HG03280 (cell line): ENCODE measurements at regions not wholly inside any gene's neighbourhood (a gene's known extent, or its start where the extent isn't known, plus 50 kb on each side); places are given as distances from the start of the nearest gene placed in this dataset.
"Not testable (repeated sequence)": the region's sequence is repeated elsewhere in the genome, so short reads cannot be mapped to it uniquely, and the experiment has no call there.

Source experiments
- ATAC-seq: cut with Tn5 transposase; IDR thresholded peaks from one replicate; pipeline ENCODE4 v1.9.1; 2021; ENCODE audit warnings: mild to moderate bottlenecking, moderate library complexity; ENCODE audit not compliant: unreplicated experiment

DNA sequence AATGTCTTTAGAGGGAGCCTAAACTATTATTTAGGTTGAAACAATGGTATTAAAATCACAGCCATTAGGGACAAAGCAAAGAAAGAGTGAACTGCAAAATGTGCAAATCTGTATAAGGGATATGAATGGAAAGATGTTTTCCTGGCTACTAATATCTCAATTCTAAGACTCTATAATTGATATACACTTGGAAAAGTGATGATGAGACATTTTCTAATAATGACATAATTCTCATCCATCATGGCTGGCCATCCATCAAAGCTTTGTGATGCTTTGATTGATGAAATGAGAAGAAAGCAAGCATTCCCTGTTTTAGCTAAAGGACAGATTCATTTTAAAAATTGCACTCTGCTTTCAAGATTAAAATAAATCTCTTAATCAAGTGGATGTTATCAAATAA lies 965.5 kb upstream of the IGFBP7 start:
- ATAC-seq = no peak

- no peak for ATAC-seq
Measured at GRCh38 chr4:58074382-58074781, 964.2 kb upstream of the IGFBP7 start.

DNA sequence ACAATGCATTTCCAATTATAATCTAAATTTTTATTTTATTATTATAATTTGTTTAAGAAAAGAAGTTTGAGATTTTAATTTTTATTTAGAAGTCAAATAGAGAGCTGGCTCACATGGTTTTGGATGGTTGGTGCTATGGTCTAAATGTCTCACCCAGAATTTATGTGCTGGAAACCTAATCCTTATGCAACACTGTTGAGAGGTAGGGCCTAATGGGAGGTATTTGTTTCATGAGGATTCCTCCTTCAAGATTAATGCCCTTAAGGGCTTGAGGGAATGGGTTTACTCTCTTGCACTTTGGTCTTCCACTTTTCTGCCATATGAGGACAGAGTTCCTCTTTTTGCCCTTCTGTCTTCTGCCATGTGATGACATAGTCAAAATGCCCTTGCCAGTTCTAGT lies 960.5 kb upstream of the IGFBP7 start:
- ATAC-seq = no peak

DNA sequence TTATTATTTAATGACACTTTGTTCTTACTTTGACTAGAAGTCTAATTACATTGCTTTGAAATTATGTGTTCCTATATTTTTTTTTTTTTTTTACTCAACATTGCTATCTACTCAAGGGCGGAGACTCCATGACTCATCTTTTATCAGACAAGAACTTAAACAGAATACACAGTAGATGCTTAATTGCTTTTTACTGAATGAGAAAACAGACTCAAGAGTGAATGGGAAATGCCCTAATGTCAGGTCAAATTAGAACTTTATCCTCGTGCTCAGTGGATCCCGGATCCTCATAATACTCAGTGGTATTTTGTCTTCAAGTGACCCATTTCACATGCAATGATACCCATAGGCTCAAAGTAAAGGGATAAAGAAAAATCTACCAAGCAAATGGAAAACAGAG lies 954.5 kb upstream of the IGFBP7 start:
- no peak for ATAC-seq

DNA sequence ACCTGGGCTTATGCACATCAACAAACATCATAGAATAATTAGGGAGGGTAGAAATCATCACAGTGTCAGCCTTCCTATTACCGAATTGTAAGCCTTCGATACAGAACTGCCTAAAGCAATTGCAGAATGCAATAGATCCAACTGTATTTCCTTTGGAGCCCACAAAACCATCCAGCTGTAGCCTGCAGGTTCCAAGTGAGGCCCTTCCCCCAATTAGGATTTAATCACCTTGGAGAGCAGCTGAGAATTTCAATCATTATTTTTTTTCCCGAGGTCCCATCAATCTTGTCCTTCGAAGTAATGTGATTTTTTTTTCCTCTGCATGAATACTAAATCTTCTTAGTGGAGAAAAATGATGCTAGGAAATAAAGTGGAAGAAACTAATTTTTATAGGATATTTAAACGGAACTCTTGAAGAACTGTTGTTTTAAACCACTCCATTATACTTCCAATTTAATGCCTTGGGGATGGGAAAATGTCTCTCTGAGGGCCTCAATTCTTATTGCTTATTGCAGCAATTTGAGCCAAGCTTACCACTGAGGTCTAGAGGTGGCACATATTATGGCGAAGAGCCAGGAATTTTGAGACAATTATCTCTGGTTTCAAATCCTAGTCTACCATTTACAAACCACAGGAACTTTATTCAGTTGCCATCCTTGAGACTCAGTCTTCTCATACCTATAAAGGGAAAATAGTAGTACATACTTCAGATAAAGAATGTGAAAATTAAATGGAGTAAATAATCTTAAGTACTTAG lies 953.4 kb upstream of the IGFBP7 start:
- ATAC-seq = no peak

DNA sequence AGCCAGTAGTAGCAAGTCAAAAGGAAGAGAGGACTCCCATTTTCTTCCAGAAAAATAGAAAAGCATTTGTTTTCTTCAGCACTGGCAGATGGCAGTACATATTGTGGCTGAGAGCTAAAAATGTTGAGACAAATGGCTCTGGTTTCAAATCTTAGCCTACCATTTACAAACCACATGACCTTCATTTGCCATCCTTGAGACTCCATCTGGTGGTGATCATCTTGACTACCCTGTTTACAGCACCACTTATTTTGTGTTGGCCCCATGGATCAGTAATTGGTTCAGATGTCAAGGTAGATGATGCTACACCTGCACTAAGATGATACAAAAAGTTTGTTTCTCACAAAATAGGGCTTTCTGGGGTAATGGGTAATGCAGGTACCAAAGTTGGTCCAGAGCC lies 951.8 kb upstream of the IGFBP7 start:
- ATAC-seq = no peak

- ATAC-seq = no peak
Measured at GRCh38 chr4:58050439-58050838, 940.3 kb upstream of the IGFBP7 start.

GRCh38 chr4:58048491-58048890 lies 938.3 kb upstream of the IGFBP7 start:
- ATAC-seq = no peak

- ATAC-seq = no peak
Measured at GRCh38 chr4:58042176-58042575, 932.0 kb upstream of the IGFBP7 start.

GRCh38 chr4:57993944-57994343 lies 883.8 kb upstream of the IGFBP7 start:
- ATAC-seq = no peak

GRCh38 chr4:57989430-57989829 lies 879.2 kb upstream of the IGFBP7 start:
- no peak for ATAC-seq

GRCh38 chr4:57985161-57985560 lies 875.0 kb upstream of the IGFBP7 start:
- no peak for ATAC-seq

DNA sequence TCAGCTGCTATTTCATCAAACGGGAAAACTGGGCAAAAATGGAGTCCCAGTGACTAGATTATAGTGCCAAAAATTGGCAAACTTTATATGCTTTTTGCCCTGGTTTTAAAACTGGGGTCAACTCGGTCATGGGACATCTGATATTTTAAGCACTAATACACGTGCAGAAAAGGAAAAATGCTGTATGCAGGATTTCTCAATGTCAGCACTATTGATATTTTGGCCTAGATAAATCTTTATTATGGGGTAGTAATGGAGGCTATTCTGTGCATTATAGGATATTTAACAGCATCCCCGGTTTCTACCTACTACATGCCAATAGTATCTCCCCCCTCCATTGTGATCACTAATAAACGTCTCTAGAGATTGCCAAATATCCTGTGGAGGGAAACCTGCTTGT lies 870.9 kb upstream of the IGFBP7 start:
- ATAC-seq = no peak

- ATAC-seq = no peak
Measured at GRCh38 chr4:57974821-57975220, 864.6 kb upstream of the IGFBP7 start.

- no peak for ATAC-seq
Measured at GRCh38 chr4:57973819-57974218, 863.6 kb upstream of the IGFBP7 start.

GRCh38 chr4:57971261-57971660 lies 861.1 kb upstream of the IGFBP7 start:
- ATAC-seq = no peak

DNA sequence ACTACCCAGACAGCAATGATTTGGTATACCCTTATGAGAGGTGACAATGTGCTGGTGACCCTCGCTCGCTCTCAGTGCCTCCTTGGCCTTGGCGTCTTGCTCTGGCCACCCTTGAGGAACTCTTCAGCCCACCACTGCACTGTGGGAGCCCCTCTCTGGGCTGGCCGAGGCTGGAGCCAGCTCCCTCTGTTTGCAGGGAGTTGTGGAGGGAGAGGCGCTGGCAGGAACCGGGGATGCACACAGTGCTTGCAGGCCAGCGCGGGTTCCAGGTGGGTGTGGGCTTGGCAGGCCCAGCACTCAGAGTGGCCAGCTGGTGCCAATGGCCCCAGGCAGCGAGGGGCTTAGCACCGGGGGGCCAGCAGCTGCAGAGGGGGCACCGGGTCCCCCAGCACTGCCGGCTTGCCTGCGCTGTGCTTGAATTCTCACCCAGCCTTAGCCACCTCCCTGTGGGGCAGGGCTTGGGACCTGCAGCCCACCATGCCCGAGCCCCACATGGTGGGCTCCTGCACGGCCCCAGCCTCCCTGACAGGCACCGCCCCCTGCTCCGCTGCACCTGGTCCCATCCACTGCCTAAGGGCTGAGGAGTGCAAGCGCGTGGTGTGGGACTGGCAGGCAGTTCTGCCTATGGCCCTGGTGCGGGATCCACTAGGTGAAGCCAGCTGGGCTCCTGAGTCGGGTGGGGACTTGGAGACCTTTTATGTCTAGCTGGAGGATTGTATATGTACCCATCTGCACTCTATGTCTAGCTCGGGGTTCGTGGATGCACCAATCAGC lies 857.0 kb upstream of the IGFBP7 start:
- no peak for ATAC-seq

DNA sequence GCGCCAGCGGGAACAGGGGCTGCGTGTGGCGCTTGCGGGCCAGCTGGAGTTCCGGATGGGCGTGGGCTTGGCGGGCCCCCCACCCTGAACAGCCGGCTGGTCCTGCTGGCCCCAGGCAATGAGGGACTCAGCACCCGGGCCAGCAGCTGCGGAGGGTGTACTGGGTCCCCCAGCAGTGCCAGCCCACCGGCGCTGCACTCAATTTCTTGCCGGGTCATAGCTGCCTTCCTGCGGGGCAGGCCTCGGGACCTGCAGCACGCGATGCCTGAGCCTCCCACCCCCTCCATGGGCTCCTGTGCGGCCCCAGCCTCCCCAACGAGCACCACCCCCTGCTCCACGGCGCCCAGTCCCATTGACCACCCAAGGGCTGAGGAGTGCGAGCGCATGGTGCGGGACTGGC lies 855.2 kb upstream of the IGFBP7 start:
- ATAC-seq = not testable (repeated sequence)

- ATAC-seq = no peak
Measured at GRCh38 chr4:57945298-57945697, 835.1 kb upstream of the IGFBP7 start.

GRCh38 chr4:57943682-57944081 lies 833.5 kb upstream of the IGFBP7 start:
- ATAC-seq = no peak

DNA sequence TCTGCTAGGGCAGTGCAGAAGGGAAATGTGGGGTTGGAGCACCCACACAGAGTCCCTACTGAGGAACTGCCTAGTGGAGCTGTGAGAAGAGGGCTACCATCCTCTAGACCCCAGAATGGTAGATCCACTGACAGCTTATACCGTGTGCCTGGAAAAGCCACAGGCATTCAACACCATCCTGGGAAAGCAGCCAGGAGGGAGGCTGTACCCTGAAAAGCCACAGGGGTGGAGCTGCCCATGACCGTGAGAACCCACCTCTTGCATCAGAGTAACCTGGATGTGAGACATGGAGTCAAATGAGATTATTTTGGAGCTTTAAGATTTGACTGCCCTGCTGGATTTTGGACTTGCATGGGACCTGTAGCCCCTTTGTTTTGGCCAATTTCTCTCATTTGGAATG lies 827.1 kb upstream of the IGFBP7 start:
- not testable (repeated sequence) for ATAC-seq

DNA sequence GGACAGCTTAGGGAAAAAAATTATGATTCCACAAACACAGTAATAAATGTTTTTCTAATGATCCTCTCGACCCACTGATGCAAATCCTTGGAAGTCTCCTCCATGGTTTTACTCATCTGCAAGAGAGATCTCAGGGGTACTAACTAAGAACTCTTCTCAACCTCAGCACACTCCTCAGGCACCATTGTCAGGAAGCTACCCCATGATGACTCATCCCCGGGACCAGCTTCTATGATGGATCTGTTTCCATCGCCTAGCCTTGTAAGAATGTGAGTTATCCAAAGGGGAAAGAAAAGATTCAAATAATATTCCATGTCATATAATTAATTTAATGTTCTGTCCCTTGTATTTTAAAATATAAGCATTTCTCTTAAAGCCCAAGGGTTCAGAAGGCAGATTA lies 816.1 kb upstream of the IGFBP7 start:
- ATAC-seq = no peak
